ENCODE measurements at regions not wholly inside any gene's neighbourhood (a gene's known extent, or its start where the extent isn't known, plus 50 kb on each side); places are given as distances from the start of the nearest gene placed in this dataset.

DNA sequence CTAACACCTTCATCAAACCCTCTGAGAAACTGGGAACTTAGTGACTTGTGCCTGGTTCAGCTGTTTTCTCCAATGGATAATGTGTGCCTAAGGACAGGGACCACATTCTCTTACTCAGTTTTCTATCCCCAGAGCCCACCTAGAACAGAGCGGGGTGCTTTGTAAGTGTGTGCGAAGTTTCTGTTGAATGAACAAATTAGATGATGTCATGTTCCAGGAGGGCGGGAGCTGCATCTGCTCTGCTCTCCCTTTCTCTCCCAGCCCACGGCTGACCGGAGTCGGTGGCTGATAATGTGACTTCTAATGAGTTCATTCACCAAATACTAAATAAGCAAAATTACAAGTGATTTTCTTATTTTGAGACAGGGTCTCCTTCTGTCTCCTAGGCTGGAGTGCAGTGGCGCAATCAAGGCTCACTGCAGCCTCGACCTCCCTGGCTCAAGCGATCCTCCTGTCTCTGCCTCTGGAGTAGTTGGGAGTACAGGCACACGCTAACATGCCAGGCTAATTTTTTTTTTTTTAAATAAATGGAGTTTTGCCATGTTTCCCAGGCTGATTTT is 60.7 kb upstream of the FNDC1 start:
- TF ChIP-seq EZH2phosphoT487 (IDR thresholded peaks at IDR 0.05; ENCODE audit: unreplicated experiment) (no peak), POLR2AphosphoS5 (IDR thresholded peaks at IDR 0.05; ENCODE audit: low read depth) (no peak), JUNB (IDR thresholded peaks at IDR 0.05; ENCODE audit: unreplicated experiment) (no peak), ZNF331 (CRISPR knock-in tag; IDR thresholded peaks at IDR 0.05; ENCODE audit: low read depth) (no peak), EZH2 (IDR thresholded peaks at IDR 0.05; ENCODE audit: low read depth, unreplicated experiment) (no peak), NANOG (IDR thresholded peaks at IDR 0.05; ENCODE audit: borderline replicate concordance) (no peak)
- TF ChIP-seq, protein P1, sequence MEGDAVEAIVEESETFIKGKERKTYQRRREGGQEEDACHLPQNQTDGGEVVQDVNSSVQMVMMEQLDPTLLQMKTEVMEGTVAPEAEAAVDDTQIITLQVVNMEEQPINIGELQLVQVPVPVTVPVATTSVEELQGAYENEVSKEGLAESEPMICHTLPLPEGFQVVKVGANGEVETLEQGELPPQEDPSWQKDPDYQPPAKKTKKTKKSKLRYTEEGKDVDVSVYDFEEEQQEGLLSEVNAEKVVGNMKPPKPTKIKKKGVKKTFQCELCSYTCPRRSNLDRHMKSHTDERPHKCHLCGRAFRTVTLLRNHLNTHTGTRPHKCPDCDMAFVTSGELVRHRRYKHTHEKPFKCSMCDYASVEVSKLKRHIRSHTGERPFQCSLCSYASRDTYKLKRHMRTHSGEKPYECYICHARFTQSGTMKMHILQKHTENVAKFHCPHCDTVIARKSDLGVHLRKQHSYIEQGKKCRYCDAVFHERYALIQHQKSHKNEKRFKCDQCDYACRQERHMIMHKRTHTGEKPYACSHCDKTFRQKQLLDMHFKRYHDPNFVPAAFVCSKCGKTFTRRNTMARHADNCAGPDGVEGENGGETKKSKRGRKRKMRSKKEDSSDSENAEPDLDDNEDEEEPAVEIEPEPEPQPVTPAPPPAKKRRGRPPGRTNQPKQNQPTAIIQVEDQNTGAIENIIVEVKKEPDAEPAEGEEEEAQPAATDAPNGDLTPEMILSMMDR (conservative IDR thresholded peaks at IDR 0.05; ENCODE audit: low read depth in 2 of 2), result no peak
- TF ChIP-seq, protein P2, sequence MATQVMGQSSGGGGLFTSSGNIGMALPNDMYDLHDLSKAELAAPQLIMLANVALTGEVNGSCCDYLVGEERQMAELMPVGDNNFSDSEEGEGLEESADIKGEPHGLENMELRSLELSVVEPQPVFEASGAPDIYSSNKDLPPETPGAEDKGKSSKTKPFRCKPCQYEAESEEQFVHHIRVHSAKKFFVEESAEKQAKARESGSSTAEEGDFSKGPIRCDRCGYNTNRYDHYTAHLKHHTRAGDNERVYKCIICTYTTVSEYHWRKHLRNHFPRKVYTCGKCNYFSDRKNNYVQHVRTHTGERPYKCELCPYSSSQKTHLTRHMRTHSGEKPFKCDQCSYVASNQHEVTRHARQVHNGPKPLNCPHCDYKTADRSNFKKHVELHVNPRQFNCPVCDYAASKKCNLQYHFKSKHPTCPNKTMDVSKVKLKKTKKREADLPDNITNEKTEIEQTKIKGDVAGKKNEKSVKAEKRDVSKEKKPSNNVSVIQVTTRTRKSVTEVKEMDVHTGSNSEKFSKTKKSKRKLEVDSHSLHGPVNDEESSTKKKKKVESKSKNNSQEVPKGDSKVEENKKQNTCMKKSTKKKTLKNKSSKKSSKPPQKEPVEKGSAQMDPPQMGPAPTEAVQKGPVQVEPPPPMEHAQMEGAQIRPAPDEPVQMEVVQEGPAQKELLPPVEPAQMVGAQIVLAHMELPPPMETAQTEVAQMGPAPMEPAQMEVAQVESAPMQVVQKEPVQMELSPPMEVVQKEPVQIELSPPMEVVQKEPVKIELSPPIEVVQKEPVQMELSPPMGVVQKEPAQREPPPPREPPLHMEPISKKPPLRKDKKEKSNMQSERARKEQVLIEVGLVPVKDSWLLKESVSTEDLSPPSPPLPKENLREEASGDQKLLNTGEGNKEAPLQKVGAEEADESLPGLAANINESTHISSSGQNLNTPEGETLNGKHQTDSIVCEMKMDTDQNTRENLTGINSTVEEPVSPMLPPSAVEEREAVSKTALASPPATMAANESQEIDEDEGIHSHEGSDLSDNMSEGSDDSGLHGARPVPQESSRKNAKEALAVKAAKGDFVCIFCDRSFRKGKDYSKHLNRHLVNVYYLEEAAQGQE (IDR thresholded peaks at IDR 0.05; ENCODE audit: unreplicated experiment), result no peak

All from GM23338 (cell line).